ENCODE measurements at regions not wholly inside any gene's neighbourhood (a gene's known extent, or its start where the extent isn't known, plus 50 kb on each side); places are given as distances from the start of the nearest gene placed in this dataset.

DNA sequence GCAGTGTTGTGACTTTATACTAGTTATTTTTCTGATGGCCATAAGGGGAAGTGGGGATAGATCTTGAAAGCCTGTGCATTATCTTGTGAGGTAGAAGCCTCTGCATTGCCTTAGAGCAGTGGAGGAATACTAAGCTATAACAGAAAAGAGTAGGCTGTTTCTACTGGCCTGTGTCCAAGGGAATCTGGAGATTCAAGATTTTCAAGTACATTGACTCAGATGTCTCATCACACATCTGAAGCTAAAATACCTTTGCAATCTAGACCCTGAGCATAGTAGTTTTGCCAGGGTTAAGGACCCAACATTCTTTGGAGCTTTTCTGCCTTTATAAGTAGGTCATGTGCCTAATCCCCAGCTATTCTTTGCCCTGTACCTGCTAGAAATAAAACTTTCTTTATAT is 272.3 kb downstream of the TENT5A start:
- TF ChIP-seq ZFP41 (tag by site-specific recombination; IDR thresholded peaks at IDR 0.05; ENCODE audit: borderline replicate concordance) (no peak), KLF9 (tag by site-specific recombination; IDR thresholded peaks at IDR 0.05; ENCODE audit: low read depth) (no peak), ZNF433 (tag by site-specific recombination; IDR thresholded peaks at IDR 0.05; ENCODE audit: low read depth) (no peak), ZNF350 (tag by site-specific recombination; IDR thresholded peaks at IDR 0.05) (no peak), KLF8 (tag by site-specific recombination; IDR thresholded peaks at IDR 0.05) (no peak)
